Iris pigment epithelial cell (primary cell): ENCODE measurements at regions not wholly inside any gene's neighbourhood (a gene's known extent, or its start where the extent isn't known, plus 50 kb on each side); places are given as distances from the start of the nearest gene placed in this dataset.
A peak's percentile ranks its signal among the peaks of the same experiment; 100 is the strongest.

Experiments
- DNase-seq: peaks from one replicate; pipeline ENCODE4 v3.0.0-alpha.2; 2011; ENCODE audit warnings: low read depth

DNA sequence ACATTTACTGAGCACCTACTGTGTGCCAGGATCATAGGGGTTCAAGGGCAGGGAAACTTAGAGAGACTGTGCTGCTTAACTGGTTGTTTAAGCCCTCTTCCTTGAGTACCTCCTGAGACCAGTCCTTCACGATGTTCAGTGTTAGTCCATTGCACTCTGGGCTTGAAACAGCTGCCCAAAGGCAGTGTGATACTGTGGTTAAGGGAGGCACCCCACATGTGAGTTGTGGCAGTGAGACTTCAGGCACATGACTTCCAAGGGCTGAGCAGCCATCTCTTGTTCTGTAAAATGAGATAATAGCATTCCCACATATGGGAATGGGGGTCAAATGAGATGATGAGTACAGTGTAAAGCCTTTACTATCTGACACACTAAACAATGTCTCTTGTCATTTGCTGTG lies 75.1 kb downstream of the LINGO1 start:
- DNase-seq = no peak

DNA sequence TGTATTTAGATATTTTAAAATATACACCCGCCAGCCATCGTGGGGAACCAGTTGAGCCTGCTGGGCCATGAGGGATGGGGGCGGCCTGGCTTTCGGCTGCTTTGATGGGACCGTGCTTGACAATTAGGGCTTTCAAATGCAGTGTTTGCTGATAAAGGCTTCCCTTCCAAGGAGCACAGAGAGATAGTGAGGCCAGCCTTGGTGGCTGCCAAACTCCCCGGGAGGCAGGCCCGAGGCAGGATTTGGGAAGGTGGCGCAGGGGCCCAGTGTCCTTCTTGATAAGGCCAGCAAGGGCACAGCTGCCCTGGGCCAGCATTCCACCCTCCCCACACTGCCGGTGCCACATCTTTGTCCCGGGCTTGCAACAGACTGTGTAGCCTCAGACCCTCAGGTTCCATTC lies 75.6 kb downstream of the LINGO1 start:
- no peak for DNase-seq

DNA sequence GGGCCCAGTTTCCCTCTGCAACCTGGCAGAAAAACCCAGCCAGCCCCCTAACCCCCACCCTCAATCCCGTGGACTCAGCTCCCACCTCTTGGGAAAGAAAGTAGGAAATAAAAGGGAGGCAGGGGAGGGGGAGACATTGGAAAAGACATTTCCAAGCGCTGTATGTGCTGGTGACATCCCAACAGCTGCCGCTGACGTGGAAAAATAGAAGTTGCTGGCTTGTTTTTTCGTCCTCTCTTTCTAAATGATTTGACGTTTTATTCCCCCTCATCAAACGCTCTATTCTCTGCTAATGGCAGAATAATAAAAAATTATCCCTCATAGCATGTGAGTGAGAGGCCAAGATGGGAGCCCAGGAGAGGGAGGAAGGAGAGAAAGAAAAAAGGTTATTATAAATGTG lies 76.1 kb downstream of the LINGO1 start:
- DNase-seq = no peak

DNA sequence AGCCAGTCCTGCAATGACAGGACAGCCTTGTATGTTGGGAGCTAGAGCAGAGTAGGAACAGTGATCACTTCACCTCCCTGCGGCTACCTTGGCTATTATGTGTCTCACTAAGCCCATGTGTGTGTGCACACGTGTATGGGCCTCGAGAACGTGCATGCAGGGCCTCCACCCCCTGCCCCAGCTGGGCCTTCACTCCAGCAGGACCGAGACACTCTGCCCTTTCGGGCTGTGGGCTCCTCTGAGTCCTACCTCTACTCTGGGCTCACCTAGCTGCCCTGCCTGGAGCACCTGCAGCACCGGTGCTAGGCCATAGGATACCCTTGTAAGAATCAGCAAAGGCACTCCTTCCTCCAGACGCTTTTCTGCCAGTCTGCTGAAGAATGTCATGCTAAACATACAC lies 77.5 kb downstream of the LINGO1 start:
- DNase-seq = no peak

DNA sequence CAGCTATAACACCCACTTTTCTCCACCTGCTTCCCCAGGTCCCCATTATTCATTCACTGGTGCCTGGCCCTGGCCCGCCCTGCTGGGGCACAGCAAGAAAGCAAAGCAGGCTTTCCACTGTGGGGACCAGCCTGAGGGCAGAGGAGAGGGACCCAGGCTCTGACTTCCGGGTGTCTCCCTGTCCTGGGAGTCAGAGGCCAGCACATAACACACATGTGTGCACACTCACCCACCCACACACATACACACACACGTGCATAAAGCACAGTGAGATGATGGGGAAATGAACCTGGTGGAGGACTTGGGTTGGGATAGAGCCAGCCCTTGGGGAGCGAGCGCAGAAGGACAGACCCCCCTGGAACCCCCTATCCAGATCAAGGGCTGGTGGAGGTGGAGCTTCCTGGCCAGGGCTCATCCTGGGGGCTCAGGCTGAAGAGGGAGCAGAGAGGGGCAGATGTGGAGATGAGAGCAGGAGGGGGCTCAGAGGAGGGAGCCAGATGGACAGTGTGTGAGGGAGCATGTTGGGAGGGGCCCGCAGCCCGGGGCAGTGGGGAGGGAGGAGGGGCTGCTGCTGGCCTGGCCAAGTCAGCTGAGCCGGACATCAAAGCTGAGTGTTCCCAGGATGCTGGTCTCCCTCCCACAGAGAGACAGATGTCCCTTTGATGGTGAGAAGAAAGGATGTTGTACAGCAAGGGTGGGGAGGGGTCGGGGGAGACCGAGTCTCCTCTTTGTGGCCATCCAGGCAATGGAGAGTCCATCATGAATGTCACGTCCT lies 78.2 kb downstream of the LINGO1 start:
- DNase-seq = no peak

DNA sequence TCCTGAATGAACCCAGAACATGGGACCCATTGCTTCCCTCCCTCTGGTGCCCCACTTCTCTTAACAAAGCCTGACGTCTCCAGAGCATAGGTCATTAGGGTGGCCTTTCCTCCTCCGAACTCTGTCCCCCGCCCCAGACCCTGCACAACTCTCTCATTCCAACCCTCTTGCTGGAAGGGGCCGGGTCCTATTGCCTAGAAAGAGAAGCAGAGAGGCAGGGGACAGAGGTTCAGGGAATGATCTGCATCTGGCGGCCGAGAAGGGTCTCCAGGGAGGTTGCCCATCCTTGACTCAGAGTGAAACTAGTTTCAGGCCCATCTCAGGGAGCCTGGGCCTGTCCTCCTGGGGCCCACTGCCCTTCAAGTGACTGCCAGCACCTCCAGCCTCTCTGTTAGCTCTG lies 79.0 kb downstream of the LINGO1 start:
- no peak for DNase-seq

DNA sequence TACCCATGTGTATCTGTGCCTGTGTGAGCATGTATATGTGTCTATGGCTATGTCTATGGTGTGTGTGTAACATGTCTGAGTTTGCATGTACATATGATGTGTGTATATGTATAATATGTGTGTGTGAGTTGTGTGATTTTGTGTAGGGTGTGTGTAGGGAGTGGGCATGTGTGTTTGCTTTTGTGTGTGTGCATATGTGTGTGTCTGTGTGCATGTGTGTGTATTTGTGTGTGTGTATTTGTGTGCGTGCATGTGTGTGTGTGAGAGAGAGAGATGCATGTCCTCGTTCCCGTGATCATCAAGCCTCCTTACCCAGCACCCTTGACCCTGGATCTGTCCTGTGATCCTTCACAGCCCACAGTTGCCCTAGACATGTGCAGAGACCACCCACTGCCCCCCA lies 79.5 kb downstream of the LINGO1 start:
- DNase-seq = no peak

DNA sequence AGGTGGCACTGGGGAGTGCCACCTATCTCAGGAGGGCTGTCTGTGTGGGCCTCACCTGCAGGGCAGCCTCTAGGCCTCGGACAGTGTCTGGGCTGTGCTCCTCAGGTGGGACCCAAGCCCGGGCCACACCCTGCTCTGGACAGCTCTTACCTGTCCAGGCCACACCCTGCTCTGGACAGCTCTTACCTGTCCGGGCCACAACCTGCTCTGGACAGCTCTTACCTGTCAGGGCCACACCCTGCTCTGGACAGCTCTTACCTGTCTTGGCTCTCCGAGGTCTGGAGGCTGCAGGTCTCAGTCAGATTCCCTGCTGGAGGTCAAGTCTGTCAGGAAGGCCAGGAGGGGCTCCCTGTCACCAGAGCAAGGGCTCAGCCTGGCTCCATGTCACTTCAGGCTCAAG lies 80.6 kb downstream of the LINGO1 start:
- no peak for DNase-seq

DNA sequence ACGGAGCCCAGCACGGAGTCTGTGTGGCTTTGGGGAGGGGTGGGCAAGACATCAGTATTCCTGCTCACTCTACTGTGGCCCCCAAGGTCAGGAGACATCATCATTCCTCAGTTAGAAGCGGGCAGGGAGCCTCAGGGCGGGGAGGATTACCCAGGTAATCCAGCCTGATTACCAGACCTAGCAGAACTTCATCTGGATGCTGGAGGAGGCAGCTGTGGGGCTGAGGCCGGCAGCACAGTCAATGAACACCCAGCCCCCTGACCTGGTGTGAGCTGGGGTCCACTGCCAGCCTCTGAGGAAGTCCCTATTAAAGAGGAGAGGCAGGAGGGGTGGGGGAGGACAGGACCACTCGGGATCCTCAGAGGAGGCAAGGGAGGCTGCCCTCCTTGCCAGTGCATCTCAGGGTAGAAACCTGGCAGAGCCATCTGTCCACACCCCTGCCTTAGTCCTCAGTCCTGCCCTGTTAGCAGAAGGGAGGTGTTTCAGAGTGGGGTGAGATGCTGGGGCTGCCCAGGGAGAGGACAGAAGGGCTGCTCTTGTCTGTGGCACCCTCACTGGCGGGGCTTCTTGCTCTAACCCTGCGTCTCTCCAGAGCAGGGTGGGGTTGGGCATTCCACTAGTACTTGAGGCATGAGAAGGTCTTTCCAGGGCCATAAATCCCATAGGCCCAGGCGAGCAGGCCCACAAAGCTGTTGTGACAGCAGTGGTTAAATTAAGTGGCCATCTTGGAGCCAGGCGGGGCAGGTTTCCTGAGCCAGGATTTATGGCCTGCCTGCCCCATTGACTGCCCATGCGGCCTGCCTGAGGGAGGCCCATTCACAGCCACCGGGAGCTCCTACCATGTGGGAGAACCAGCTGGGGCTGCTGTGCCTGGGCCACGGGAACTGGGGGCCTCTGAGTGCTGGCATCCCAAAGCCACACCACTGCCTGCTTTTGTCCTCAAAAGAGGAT lies 82.1 kb downstream of the LINGO1 start:
- no peak for DNase-seq

DNA sequence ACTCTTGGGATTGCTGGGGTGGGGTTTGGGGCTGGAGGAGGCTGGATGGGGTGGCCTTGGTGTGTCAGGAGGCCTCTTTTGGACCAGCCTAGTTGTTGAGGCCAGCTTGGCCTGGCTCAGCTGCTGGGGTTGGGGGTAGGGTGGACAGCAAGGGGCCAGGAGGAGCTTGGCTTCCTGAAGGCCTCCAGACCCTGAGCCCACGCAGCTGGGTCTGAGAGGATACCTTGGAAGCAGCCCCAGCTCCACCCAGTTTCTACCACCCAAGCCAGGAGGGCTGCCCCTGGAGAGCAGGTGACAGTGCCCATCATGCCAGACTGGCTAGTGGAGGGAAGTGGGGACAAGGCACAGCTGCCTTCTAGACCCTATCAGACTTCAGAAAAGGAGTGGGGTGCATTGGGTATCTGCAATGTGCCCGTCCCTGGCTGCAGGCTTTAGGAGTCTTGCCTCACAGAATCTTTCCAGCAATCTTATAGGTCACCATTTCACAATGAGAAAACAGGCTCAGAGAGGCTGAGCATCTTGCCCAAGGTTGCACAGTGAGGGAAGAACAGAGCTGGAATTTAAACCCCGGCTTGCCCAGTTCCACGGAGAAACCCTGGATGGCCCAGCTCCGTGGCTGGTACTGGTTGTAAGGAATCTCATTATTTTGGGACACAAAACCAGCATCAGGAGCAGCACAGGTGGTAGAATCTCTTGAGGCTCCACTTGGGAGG lies 83.0 kb downstream of the LINGO1 start:
- no peak for DNase-seq

DNA sequence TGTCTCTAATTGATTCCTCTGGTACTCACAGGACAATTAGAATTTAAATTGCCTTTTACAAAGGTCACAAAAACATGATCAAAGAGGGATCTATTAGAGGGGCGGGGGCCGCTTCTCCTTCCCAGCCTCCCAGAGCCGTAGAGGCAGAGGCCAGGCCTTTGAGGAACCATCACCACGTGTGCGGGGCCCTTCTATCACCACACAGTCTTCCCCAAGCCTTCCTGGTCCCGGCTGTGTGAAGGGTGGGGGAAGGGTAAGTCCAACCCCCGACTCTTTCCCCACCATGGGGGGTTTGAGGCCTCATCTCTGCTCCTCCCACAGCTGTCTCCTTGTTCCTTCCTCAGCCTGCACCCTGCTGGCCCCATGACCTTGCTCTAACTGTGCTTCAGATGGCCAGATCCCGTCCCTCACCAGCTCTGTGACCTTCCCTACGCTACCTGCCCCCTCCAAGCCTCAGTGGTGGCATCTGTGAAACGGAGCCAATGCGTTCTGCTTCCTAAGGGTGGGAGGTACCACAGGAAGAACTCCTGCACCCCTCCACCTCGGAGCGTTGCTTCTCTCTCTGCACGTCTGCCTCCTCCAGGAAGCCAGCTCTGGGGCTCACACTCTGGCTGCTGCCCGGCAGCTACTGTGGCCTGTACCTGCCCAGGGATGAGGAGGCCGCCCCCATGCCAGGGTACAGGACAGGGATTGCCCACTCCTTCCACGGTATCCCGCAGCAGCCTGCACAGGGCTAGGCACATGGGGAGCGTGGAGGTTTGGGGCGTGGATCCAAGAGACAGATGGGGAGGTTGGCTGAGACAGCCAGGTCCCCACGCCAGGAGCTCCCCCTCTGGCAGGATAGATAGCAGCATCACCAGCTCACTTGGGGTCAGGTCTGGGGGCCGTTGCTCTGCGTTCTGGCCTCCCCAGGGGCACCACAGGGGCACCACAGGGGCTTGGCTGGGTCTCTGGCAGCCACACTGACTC lies 83.8 kb downstream of the LINGO1 start:
- no peak for DNase-seq

DNA sequence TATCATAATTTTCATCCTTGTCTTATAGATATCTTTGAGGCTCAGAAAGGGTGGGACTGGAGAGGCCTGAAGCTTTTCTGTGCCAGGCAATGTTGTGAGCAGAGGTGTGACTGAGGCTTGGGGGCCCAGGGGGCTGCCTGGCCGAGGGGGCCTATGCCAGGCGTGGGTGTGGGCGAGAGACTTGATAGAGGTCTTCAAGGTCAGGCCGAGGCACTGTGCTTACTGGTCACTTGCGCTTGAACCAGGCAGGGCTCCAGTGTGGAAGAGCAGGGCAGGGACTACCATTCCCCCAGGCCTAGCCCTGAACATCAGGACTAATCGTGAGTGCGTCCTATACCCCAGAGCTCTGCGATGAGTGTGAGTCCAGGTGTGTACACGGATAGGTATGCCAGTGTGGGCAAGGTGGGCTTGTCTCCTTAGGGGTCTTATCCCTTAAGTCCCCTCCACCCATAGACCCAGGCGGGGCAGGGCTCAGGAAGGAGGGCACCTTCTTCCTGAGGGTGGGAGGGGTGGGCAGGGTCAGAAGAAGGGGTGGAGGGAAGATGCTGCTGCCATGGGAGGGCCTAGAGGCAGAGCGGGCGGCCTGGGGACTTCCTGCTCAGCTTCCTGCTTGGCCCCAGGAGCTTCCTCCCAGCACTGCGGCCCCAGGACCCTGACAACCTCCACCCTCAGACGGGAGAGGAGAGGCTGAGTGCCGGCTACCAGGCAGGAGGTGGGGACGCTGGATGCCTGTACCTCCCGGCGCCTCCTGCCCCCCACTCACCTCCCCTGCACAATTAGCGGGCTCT lies 84.7 kb downstream of the LINGO1 start:
- DNase-seq = no peak

DNA sequence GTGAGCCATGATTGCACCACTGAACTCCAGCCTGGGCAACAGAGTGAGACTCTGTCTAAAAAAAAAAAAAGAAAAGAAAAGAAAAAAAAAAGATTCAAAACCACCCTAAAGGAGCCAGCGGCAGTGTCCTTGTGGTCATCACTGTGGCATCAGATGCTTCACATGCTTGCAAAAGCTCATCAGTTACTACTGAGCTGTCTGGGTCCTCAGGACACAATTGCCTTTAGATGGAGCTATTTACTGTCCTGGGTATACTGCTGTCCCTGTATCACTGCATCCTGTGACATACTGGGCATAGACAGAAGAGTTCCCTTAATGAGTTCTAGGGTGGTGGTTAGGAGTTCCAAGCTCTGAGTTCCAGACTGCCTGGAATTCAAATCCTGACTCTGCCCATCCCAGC lies 85.8 kb downstream of the LINGO1 start:
- no peak for DNase-seq

DNA sequence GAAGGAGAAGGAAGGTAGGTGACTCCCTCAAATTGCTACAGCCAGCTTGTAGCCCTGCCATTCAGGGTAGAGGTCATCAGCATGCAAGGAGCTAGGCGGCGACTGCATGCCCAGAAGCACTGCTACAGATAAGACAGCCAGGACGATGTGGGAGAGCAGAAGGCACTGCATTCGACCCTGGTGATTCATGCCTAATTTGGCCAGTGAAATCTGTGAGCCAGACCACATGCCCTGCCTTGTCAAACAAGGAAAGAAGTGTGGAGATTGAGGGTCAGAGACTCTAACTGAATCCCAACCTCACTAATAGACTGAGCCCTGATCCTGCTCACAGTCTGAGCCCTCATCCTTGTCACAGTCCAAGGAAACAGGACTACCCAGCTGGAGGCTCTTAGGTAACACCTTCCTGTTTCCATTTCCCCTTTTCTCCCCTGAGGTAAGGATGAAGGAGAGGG lies 86.6 kb downstream of the LINGO1 start:
- DNase-seq = peak; percentile 94

DNA sequence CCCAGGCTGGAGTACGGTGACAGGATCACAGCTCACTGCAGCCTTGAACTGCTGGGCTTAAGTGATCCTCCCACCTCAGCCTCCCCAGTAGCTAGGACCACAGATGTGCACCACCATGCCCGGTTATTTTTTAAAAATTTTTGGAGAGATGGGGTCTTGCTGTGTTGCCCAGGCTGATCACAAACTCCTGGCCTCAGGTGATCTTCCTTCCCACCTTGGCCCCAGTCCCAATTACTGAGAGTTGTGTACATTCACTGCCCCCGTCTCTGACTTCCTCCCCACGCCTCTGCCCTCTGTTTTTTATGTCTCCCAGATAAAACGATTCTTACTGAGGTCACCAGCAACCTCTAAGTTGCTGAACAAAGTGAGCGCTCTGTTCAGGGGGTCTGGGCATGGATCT lies 87.7 kb downstream of the LINGO1 start:
- no peak for DNase-seq

DNA sequence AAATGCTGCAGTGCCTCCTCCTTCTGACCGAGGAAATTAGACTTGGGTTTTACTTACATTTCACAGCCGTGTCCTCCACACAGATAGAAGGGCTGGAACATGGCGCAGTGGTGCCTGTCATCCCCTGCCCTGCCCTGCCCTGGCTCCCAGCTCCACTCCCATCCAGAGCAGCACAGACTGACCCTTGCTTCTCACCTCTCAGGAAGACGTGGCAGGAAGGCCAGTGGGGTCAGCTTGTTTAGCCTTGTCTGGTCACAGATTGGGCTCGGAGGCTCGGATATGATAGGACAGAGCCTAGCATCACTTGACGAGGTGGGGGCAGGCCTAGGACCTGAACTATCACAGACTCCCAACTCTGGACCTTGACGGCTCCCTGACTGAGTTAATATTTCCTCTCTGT lies 88.5 kb downstream of the LINGO1 start:
- DNase-seq = no peak

DNA sequence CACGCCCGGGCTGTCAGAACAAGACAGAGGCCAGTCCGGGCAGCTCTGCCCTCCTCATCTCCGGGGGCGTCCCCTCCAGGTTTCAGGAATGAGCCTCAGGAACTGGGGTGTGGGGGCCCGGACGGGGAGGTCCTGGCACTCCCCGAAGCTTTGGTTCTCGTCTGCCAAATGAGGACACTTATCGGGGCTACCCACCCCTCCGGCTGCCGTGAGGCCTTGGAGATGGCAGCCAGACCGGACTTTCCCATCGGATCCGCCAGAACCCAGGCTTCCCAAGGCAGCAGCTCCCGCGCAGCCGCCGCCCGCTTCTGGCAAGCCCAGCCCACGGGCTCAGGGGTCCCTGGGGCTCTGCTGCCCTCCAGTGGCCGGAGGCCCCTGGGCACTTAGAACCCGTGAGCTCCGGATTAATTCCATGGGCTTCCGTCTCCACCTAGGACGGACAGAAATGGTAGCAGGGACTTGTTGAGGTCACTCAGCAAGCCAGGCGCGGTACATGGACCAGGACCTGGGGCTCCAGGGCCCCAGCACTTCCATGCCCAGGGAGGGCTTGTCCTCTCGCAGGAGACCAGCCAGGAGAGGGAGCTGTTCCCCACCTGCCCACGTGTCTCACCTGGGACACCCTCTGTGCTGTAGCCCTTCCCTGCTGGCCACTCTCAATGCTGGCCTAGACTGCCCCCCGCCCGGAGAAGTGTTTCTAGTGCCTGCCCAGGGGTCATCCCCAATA lies 89.4 kb downstream of the LINGO1 start:
- DNase-seq = peak; percentile 76

DNA sequence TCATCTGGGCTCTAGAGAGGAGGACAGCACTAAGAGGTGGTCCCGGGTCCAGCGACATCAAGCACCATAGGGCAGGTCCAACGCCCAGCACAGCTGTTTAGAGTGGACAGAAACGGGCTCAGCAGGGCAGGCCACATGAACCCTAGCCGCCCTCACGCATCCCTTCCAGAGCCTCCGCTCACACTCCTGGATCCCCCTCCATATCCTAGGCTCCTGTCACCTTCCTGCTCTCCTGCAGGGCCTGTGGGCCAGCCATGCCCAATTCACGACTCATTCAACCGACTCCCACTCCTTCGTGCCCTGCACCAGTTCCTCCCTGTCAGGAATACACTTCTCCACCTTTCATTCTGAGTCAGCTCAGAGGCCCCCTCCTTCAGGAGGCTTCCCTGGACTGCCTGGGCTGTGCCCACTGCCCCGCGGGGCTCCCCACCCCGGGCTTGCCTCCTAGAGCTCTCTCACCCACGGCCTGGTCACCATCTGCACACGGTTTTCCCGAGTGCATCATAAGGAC lies 90.2 kb downstream of the LINGO1 start:
- DNase-seq = peak; percentile 12

DNA sequence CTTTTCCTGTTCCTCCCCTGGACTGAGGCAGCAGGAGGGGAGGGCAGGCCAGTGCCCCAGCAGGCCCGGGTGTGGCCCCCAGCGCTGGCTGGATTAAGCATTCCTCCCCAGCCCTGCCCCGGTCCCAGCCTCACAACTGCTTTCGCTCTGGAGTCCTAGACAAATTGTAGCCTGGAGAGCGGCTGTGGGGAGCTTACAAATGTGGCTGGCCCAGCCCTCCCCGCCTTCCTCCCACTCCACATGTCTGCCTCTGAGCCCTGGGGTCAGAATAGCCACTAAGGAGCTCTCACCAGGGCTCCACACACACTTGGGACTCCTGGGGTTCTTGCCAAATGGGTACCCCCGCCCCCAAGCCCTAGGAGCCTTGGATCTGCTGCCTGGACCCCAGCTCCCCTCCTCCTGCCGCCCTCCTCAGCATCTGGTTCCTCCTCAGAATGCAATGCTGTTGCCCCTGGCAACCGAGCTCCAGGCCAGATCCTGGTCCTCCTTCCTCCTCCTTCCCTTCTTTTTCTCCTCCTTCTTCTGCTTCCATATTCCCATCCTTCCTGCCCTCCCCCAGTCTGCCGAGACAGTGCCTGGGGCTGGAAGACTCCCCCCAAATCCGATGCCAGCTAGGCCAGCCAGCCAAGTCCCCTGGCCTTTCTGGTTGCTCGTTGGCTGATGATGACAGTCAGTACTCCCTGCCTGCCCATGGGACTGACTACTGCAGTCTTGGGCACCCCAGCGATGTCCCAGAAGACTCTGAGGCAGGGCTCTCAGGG lies 91.1 kb downstream of the LINGO1 start:
- peak; percentile 11 for DNase-seq
